ENCODE measurements at regions not wholly inside any gene's neighbourhood (a gene's known extent, or its start where the extent isn't known, plus 50 kb on each side); places are given as distances from the start of the nearest gene placed in this dataset.

DNA sequence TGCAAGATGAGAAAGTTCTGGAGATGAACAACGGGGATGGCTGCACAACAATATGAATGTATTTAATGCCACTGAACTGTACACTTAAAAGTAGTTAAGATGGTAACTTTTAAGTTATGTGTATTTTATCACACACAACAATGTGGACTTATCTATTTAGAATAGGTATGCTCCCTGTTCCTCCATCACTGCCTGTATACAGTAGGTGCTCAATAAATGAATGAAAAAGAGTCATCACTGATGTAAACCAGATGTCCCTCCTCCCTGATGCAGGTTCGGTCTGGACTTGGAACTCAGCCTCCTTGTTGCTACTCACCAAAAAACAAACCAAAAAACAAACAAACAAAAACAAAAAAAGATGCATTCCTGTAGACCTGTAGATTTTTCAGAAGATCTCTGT is 65.9 kb upstream of the BOD1 start:
- Histone ChIP-seq H3K14ac (ENCODE audit: insufficient read length) (no peak overlapping the region), H4K8ac (ENCODE audit: extremely low read depth, insufficient read depth, low read length) (no peak overlapping the region), H2BK20ac (ENCODE audit: low read length) (no peak overlapping the region), H2AFZ (ENCODE audit: low read length) (no peak overlapping the region), H3K27me3 (replicated peaks in 1 of 4; ENCODE audit: control insufficient read depth in 3 of 4, extremely low read depth in 1 of 4, insufficient read depth in 3 of 4, low read length in 3 of 4) (no peaks in the 10 kb centered on the region), H2BK15ac (ENCODE audit: low read length) (no peak overlapping the region), H3K23ac (ENCODE audit: insufficient read length) (no peak overlapping the region), H3K56ac (replicated peaks; ENCODE audit: insufficient read length, low read depth, low read length) (no peak overlapping the region), H2BK120ac (replicated peaks; ENCODE audit: low read depth, low read length) (no peak overlapping the region), H3K79me1 (ENCODE audit: low read depth, low read length) (no peaks in the 10 kb centered on the region), H2AK5ac (ENCODE audit: low read depth, low read length) (no peak overlapping the region), H3K27ac (ENCODE audit: low read depth, low read length) (no peak overlapping the region), H2BK5ac (ENCODE audit: low read depth, low read length) (no peak overlapping the region), H4K91ac (replicated peaks; ENCODE audit: insufficient read length, low read length) (no peak overlapping the region), H2BK12ac (ENCODE audit: low read depth, low read length) (no peak overlapping the region), H3K18ac (ENCODE audit: extremely low read depth, low read length) (no peak overlapping the region), H3K36me3 (ENCODE audit: control insufficient read depth in 2 of 4, insufficient read depth in 4 of 4, low read length in 3 of 4) (no peaks in the 10 kb centered on the region), H4K20me1 (replicated peaks in 1 of 2; ENCODE audit: control insufficient read depth in 1 of 2, insufficient read depth in 2 of 2, low read length in 2 of 2) (no peaks in the 10 kb centered on the region), H3K23me2 (ENCODE audit: low read depth, low read length) (no peaks in the 10 kb centered on the region; the same call in 1 of the 2 replicates), H4K5ac (ENCODE audit: insufficient read length, low read depth, low read length) (no peak overlapping the region), H3K4me2 (ENCODE audit: insufficient read depth in 1 of 2, low read depth in 2 of 2, low read length in 2 of 2) (no peak overlapping the region), H3K4ac (replicated peaks; ENCODE audit: insufficient read length, low read depth, low read length) (no peak overlapping the region), H3K79me2 (ENCODE audit: control insufficient read depth in 1 of 2, insufficient read depth in 2 of 2, low read length in 2 of 2) (no peaks in the 10 kb centered on the region), H3K4me1 (replicated peaks in 1 of 4; ENCODE audit: control insufficient read depth in 3 of 4, insufficient read depth in 4 of 4, low read length in 3 of 4) (no peaks in the 10 kb centered on the region), H3K9ac (replicated peaks in 1 of 4; ENCODE audit: extremely low read depth in 1 of 4, low read depth in 3 of 4, low read length in 3 of 4) (no peak overlapping the region), H3K9me3 (ENCODE audit: insufficient read depth in 2 of 2, low read depth in 1 of 2, low read length in 1 of 2) (peaks cover 0 to 9% of the 10 kb centered on the region in 2 experiments; a peak in 1 of 4 replicates), H3K4me3 (ENCODE audit: extremely low read depth in 1 of 4, insufficient read depth in 2 of 4, low read depth in 3 of 4, low read length in 4 of 4) (no peak overlapping the region)
- POLR2A ChIA-PET (ENCODE audit: partially characterized antibody) = no interaction called here
- FAIRE-seq = no peak
- CTCF ChIA-PET (ENCODE audit: partially characterized antibody) = no interaction called here
- DNase-seq (ENCODE audit: low read depth in 1 of 2, low spot score in 2 of 2) = no peak
- TF ChIP-seq EP300 (IDR thresholded peaks at IDR 0.05; ENCODE audit: borderline replicate concordance in 1 of 2, low read depth in 2 of 2, low read length in 2 of 2) (no peak), SP1 (IDR thresholded peaks at IDR 0.05; ENCODE audit: low read depth, low read length) (no peak), JUN (IDR thresholded peaks at IDR 0.05; ENCODE audit: low read depth, low read length) (no peak)
- 94% methylated on average over 2 of the region's 2 CpGs; no CpG with 5 or more reads in 1 of the 2 experiments for WGBS, 2 experiments (ENCODE audit: extremely low coverage in 1 of 2, insufficient coverage in 1 of 2, insufficient read length in 1 of 2, insufficient replicate concordance in 2 of 2, low coverage in 1 of 2, low lambda C conversion rate in 2 of 2, missing lambda C conversion rate in 1 of 2)
